ENCODE measurements at regions not wholly inside any gene's neighbourhood (a gene's known extent, or its start where the extent isn't known, plus 50 kb on each side); places are given as distances from the start of the nearest gene placed in this dataset.

GRCh38 chr9:108765265-108765664, 90.5 kb downstream of the ACTL7B start:
- intact Hi-C loops (cut with micrococcal nuclease): loop anchor here (10.0 kb wide), 2 partner anchors 890 to 1030 kb away; no protein-coding TSS in a partner anchor
- no peak overlapping the region for H3K14ac ChIP-seq (replicated peaks; ENCODE audit: low read depth, low read length)
- WGBS, 2 experiments (ENCODE audit: extremely low coverage in 2 of 2, insufficient read length in 1 of 2): 75% methylated on average over 1 of the region's 5 CpGs; no CpG with 5 or more reads in 1 of the 2 experiments
- H3K4me1 ChIP-seq (ENCODE audit: control insufficient read depth, insufficient read depth, low read length): no peaks in the 10 kb centered on the region
- no peak overlapping the region for H2BK5ac ChIP-seq (ENCODE audit: low read depth, low read length, poor library complexity, severe bottlenecking)
- H3K4me2 ChIP-seq (ENCODE audit: low read depth, low read length): no peak overlapping the region
- H3K9ac ChIP-seq (ENCODE audit: low read depth, low read length): no peak overlapping the region
- no peak overlapping the region for H2AK5ac ChIP-seq (ENCODE audit: low read depth, low read length)
- H3K56ac ChIP-seq (ENCODE audit: extremely low read depth, insufficient read depth, low read length): no peak overlapping the region
- BruUV-seq (replicated peaks): no TSS peak
- H3K4ac ChIP-seq (ENCODE audit: low read depth, low read length): no peak overlapping the region
- no peaks in the 10 kb centered on the region for H3K79me1 ChIP-seq (ENCODE audit: low read depth in 1 of 2, low read length in 2 of 2)
- H3K18ac ChIP-seq (ENCODE audit: low read depth, low read length): no peak overlapping the region
- no peak overlapping the region for H3K27ac ChIP-seq (ENCODE audit: insufficient read depth, low read length)
- H3K4me3 ChIP-seq (ENCODE audit: insufficient read depth, low read depth, low read length): no peak overlapping the region
- no peaks in the 10 kb centered on the region for H3K9me1 ChIP-seq (ENCODE audit: insufficient read depth, low read length)
- no peak overlapping the region for H4K91ac ChIP-seq (ENCODE audit: insufficient read depth, low read depth, low read length)
- H3K9me3 ChIP-seq (ENCODE audit: control insufficient read depth, insufficient read depth, low read length): peaks cover 2% of the 10 kb centered on the region; the same call in 1 of the 2 replicates
- DNase-seq (no peak), ATAC-seq (ENCODE audit: low read depth) (no peak)
- no peak overlapping the region for H4K5ac ChIP-seq (ENCODE audit: low read depth, low read length)
- H2AFZ ChIP-seq (replicated peaks; ENCODE audit: low read length, poor library complexity): no peak overlapping the region
- H4K8ac ChIP-seq (ENCODE audit: low read depth in 2 of 2, low read length in 2 of 2): no peak overlapping the region
- H2AK9ac ChIP-seq (replicated peaks; ENCODE audit: low read depth, low read length, poor library complexity): no peak overlapping the region
- H2BK15ac ChIP-seq (ENCODE audit: low read depth, low read length): no peak overlapping the region
- no peak overlapping the region for H3K23ac ChIP-seq (ENCODE audit: low read depth, low read length)
- H3K27me3 ChIP-seq (ENCODE audit: control insufficient read depth, insufficient read depth, low read length): peaks cover 5% of the 10 kb centered on the region; the same call in 1 of the 2 replicates
- no peak overlapping the region for H2BK20ac ChIP-seq (ENCODE audit: low read depth, low read length)
- ChIA-PET POLR2A (ENCODE audit: unreplicated experiment) (no interaction called here), CTCF (no interaction called here)
- H3K36me3 ChIP-seq (ENCODE audit: control insufficient read depth, insufficient read depth, low read length): no peaks in the 10 kb centered on the region
- TF ChIP-seq MXI1 (IDR thresholded peaks at IDR 0.05; ENCODE audit: borderline replicate concordance, low read depth, low read length): no peak
- no peak for TF ChIP-seq FOS (IDR thresholded peaks at IDR 0.05; ENCODE audit: low read depth, low read length)
- no peak for TF ChIP-seq RCOR1 (IDR thresholded peaks at IDR 0.05; ENCODE audit: insufficient replicate concordance, low read length)
- TF ChIP-seq CEBPB (IDR thresholded peaks at IDR 0.05; ENCODE audit: low read depth, low read length): no peak
- H4K20me1 ChIP-seq (ENCODE audit: insufficient read depth, low read length): no peaks in the 10 kb centered on the region
- dilution Hi-C loops (cut with HindIII; ENCODE audit: low sequenced_read_pairs, unreplicated experiment): no loop called here
- in situ Hi-C loops (cut with MboI; ENCODE audit: low sequenced_read_pairs): loop anchor here (25.0 kb wide), 1 partner anchor 1628 kb away; no protein-coding TSS in a partner anchor
- no peak overlapping the region for H2BK120ac ChIP-seq (ENCODE audit: low read depth, low read length)
